GM21825 (cell line): ENCODE measurements at regions not wholly inside any gene's neighbourhood (a gene's known extent, or its start where the extent isn't known, plus 50 kb on each side); places are given as distances from the start of the nearest gene placed in this dataset.

Experiments
- ATAC-seq: cut with Tn5 transposase; IDR thresholded peaks from one replicate; pipeline ENCODE4 v1.9.1; 2021; ENCODE audit warnings: mild to moderate bottlenecking, moderate library complexity; ENCODE audit not compliant: unreplicated experiment

- no peak for ATAC-seq
These were observed 67.4 kb upstream of the ZNF618 start for GRCh38 chr9:113808391-113809358.

- no peak for ATAC-seq
These were observed 58.9 kb upstream of the ZNF618 start for GRCh38 chr9:113817171-113817570.

- ATAC-seq, result no peak
These were observed 57.7 kb upstream of the ZNF618 start for GRCh38 chr9:113818391-113818790.

- no peak for ATAC-seq
These were observed 53.8 kb upstream of the ZNF618 start for GRCh38 chr9:113822315-113822714.

- ATAC-seq, result no peak
These were observed 52.7 kb upstream of the ZNF618 start for GRCh38 chr9:113823421-113823820.
